GM23338 (cell line): ENCODE measurements at regions not wholly inside any gene's neighbourhood (a gene's known extent, or its start where the extent isn't known, plus 50 kb on each side); places are given as distances from the start of the nearest gene placed in this dataset.

Source experiments
- ATAC-seq: fragments of 200-7000 bp; cut with Tn5 transposase; 3 replicates; pipeline ENCODE4 v1.9.1; 2020
- DNase-seq: peaks from one replicate; pipeline ENCODE4 v3.0.0-alpha.2; 2015; ENCODE audit warnings: low spot score
- H2AFZ ChIP-seq: fragments of 200-600 bp; sonication (generic); 2 replicates; pipeline ENCODE4 v1.8.0; 2016; ENCODE audit warnings: antibody characterized with exemption, mild to moderate bottlenecking, moderate library complexity
- H3F3A ChIP-seq: fragments of 200-600 bp; sonication (generic); replicated peaks from 2 replicates; pipeline ENCODE4 v1.8.0; 2017; ENCODE audit warnings: antibody characterized with exemption, mixed run types, low read depth
- H3K27ac ChIP-seq: fragments of 200-600 bp; sonication (generic); 2 replicates; pipeline ENCODE4 v1.6.1; 2016; ENCODE audit warnings: low read depth
- H3K27me3 ChIP-seq: fragments of 200-600 bp; sonication (generic); 2 replicates; pipeline ENCODE4 v1.8.0; 2016; ENCODE audit warnings: mild to moderate bottlenecking, mixed run types, moderate library complexity; ENCODE audit not compliant: insufficient read depth
- H3K36me3 ChIP-seq: fragments of 200-600 bp; sonication (generic); 2 replicates; pipeline ENCODE4 v1.8.0; 2016; ENCODE audit warnings: mild to moderate bottlenecking; ENCODE audit not compliant: insufficient read depth
- H3K4me1 ChIP-seq: fragments of 200-600 bp; sonication (generic); 2 replicates; pipeline ENCODE4 v1.8.0; 2016; ENCODE audit warnings: mild to moderate bottlenecking, moderate library complexity; ENCODE audit not compliant: insufficient read depth
- H3K4me2 ChIP-seq: fragments of 200-600 bp; sonication (generic); 2 replicates; pipeline ENCODE4 v1.7.1; 2017; ENCODE audit warnings: mixed run types
- H3K4me3 ChIP-seq: fragments of 200-600 bp; sonication (generic); 2 replicates; pipeline ENCODE4 v1.6.1; 2016; ENCODE audit warnings: mixed run types
- H3K79me2 ChIP-seq: fragments of 200-600 bp; sonication (generic); replicated peaks from 2 replicates; pipeline ENCODE4 v1.8.0; 2017; ENCODE audit warnings: mild to moderate bottlenecking; ENCODE audit not compliant: insufficient read depth
- H3K9me2 ChIP-seq: fragments of 200-600 bp; sonication (generic); 2 replicates; pipeline ENCODE4 v1.8.0; 2017; ENCODE audit not compliant: insufficient read depth
- H4K20me1 ChIP-seq: fragments of 200-600 bp; sonication (generic); replicated peaks from 2 replicates; pipeline ENCODE4 v1.8.0; 2017; ENCODE audit warnings: mild to moderate bottlenecking; ENCODE audit not compliant: insufficient read depth
- H3K27ac Mint-ChIP-seq: 2 replicates; pipeline ENCODE4 v1.8.0; 2020; ENCODE audit warnings: inconsistent platforms, mild to moderate bottlenecking, moderate library complexity, mixed read lengths
- H3K27me3 Mint-ChIP-seq: 3 replicates; pipeline ENCODE4 v1.8.0; 2022; ENCODE audit warnings: low read depth, mild to moderate bottlenecking, moderate library complexity, mixed read lengths, inconsistent platforms; ENCODE audit not compliant: insufficient read depth, poor library complexity
- H3K36me3 Mint-ChIP-seq: 3 replicates; pipeline ENCODE4 v1.8.0; 2021; ENCODE audit warnings: low read depth, mild to moderate bottlenecking, inconsistent platforms, moderate library complexity, mixed read lengths
- H3K4me1 Mint-ChIP-seq: 3 replicates; pipeline ENCODE4 v1.8.0; 2020; ENCODE audit warnings: mild to moderate bottlenecking, inconsistent platforms, mixed read lengths
- H3K4me3 Mint-ChIP-seq: 3 replicates; pipeline ENCODE4 v1.8.0; 2021; ENCODE audit warnings: moderate library complexity, mild to moderate bottlenecking, inconsistent platforms, mixed read lengths
- H3K9me3 Mint-ChIP-seq: 3 replicates; pipeline ENCODE4 v1.8.0; 2020; ENCODE audit warnings: moderate library complexity, mild to moderate bottlenecking, inconsistent platforms, mixed read lengths
- CREB1 ChIP-seq: fragments of 250-450 bp; sonication (Bioruptor Pico); IDR thresholded peaks from 2 replicates; pipeline ENCODE4 v1.5.0; 2020; ENCODE audit warnings: low read depth, mild to moderate bottlenecking, moderate library complexity
- CTCF ChIP-seq, 2 experiments: fragments of 200-600 bp in 1 of 2; sonication (generic) in 1 of 2; conservative IDR thresholded peaks; 2 replicates each; pipeline versions ENCODE4 v1.5.1 to v1.6.1; 2016 to 2017; ENCODE audit warnings: antibody characterized with exemption in 2 of 2, low read depth in 2 of 2, mild to moderate bottlenecking in 2 of 2, moderate library complexity in 1 of 2
- ETS1 ChIP-seq: IDR thresholded peaks from 2 replicates; pipeline ENCODE4 v1.6.1; 2016; ENCODE audit warnings: antibody characterized with exemption
- EZH2 ChIP-seq: fragments of 200-600 bp; sonication (generic); IDR thresholded peaks from one replicate; pipeline ENCODE4 v1.8.0; 2017; ENCODE audit warnings: antibody characterized with exemption, mild to moderate bottlenecking, low read depth; ENCODE audit not compliant: unreplicated experiment
- EZH2phosphoT487 ChIP-seq: fragments of 200-600 bp; sonication (generic); IDR thresholded peaks from one replicate; pipeline ENCODE4 v1.8.1; 2018; ENCODE audit warnings: antibody characterized with exemption; ENCODE audit not compliant: unreplicated experiment
- JUNB ChIP-seq: IDR thresholded peaks from one replicate; pipeline ENCODE4 v1.6.1; 2016; ENCODE audit warnings: antibody characterized with exemption; ENCODE audit not compliant: unreplicated experiment
- NANOG ChIP-seq: IDR thresholded peaks from 2 replicates; pipeline ENCODE4 v1.6.1; 2016; ENCODE audit warnings: antibody characterized with exemption, borderline replicate concordance
- POLR2AphosphoS5 ChIP-seq: IDR thresholded peaks from 2 replicates; pipeline ENCODE4 v1.6.1; 2016; ENCODE audit warnings: antibody characterized with exemption, low read depth
- REST ChIP-seq: IDR thresholded peaks from one replicate; pipeline ENCODE4 v1.6.1; 2018; ENCODE audit warnings: antibody characterized with exemption; ENCODE audit not compliant: unreplicated experiment
- STAT1 ChIP-seq: IDR thresholded peaks from one replicate; pipeline ENCODE4 v1.6.1; 2016; ENCODE audit warnings: antibody characterized with exemption; ENCODE audit not compliant: unreplicated experiment
- ZNF114 ChIP-seq: fragments of 250-450 bp; sonication (Bioruptor Pico); IDR thresholded peaks from 2 replicates; pipeline ENCODE4 v1.5.0; 2020; ENCODE audit warnings: mild to moderate bottlenecking, moderate library complexity
- ZNF331 ChIP-seq: fragments of 250-450 bp; sonication (Bioruptor Pico); IDR thresholded peaks from 2 replicates; pipeline ENCODE4 v1.5.0; 2020; ENCODE audit warnings: low read depth, mild to moderate bottlenecking, moderate library complexity
- ZNF462 ChIP-seq: fragments of 250-450 bp; sonication (Bioruptor Pico); IDR thresholded peaks from 2 replicates; pipeline ENCODE4 v1.5.0; 2020; ENCODE audit warnings: mild to moderate bottlenecking, moderate library complexity

GRCh38 chr10:28149746-28150145, 150.9 kb upstream of the ODAD2 start:
- Mint-ChIP-seq H3K4me3 (no peak overlapping the region), H3K27me3 (no peaks in the 10 kb centered on the region), H3K9me3 (no peaks in the 10 kb centered on the region), H3K36me3 (no peaks in the 10 kb centered on the region), H3K27ac (no peak overlapping the region), H3K4me1 (peaks cover 14% of the 10 kb centered on the region)
- Histone ChIP-seq H3K36me3 (no peaks in the 10 kb centered on the region), H3K27me3 (no peaks in the 10 kb centered on the region), H3K4me2 (no peak overlapping the region), H3K4me1 (peaks cover 4% of the 10 kb centered on the region; the same call in 1 of the 2 replicates), H3K4me3 (no peak overlapping the region), H3F3A (no peaks in the 10 kb centered on the region), H3K9me2 (no peaks in the 10 kb centered on the region), H4K20me1 (no peaks in the 10 kb centered on the region), H2AFZ (no peak overlapping the region), H3K27ac (no peak overlapping the region), H3K79me2 (no peaks in the 10 kb centered on the region)
- no peak for ATAC-seq
- TF ChIP-seq ZNF114 (CRISPR knock-in tag) (no peak), CTCF (conservative IDR thresholded peaks at IDR 0.05; ENCODE audit: low read depth in 2 of 2) (no peak), JUNB (no peak), NANOG (no peak), EZH2 (no peak), ETS1 (no peak), REST (no peak), EZH2phosphoT487 (no peak), ZNF331 (no peak), CREB1 (CRISPR knock-in tag) (no peak), ZNF462 (no peak), POLR2AphosphoS5 (no peak), STAT1 (no peak)
- DNase-seq: no peak
